ENCODE measurements at regions not wholly inside any gene's neighbourhood (a gene's known extent, or its start where the extent isn't known, plus 50 kb on each side); places are given as distances from the start of the nearest gene placed in this dataset.

GRCh38 chr1:221396526-221396925 lies 345.4 kb downstream of the DUSP10 start:
- DNase-seq (ENCODE audit: insufficient read length, low spot score) (no peak), FAIRE-seq (no peak)

DNA sequence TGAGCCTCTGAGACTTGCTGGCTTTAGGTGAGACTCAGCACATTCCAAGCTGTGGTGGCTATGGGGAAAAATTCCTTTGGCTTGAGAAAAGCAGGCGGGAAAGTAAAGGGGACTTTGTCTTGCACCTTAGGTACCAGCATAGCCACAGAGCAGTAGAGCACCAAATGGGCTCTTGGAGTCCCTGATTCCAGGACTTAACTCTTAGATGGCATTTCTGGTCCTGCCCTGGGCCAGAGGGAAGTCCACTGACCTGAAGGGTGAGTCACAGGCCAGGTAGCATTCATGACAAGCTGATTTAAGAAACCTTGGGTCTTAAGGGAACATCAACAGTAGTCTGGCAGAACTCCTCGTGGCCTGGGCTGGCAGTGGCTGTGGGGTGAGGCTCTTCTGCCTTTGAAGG lies 344.7 kb downstream of the DUSP10 start:
- FAIRE-seq (no peak), DNase-seq (ENCODE audit: insufficient read length, low spot score) (no peak)

DNA sequence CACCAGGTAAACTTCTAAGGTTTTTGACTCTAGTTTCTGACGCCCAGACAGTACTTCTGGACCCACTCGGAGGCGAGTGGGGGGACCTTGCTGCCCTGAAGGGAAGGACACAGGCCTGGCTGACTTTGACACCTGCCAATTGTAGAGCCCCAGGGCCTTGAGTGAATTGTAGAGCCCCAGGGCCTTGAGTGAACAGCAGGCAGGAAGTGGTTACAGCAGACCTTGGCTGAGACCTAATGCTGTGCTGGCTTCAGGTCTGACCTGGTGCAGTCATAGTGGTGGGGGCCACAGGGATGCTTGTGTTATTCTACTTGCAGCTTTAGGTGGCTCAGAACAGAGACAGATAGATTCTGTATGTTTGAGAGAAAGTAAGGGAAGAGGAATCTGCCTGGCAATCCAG lies 344.3 kb downstream of the DUSP10 start:
- DNase-seq (ENCODE audit: insufficient read length, low spot score) (no peak), FAIRE-seq (no peak)

- no peak for FAIRE-seq
- DNase-seq (ENCODE audit: insufficient read length, low spot score) = no peak
Observed at GRCh38 chr1:221405146-221405545, 336.7 kb downstream of the DUSP10 start.

DNA sequence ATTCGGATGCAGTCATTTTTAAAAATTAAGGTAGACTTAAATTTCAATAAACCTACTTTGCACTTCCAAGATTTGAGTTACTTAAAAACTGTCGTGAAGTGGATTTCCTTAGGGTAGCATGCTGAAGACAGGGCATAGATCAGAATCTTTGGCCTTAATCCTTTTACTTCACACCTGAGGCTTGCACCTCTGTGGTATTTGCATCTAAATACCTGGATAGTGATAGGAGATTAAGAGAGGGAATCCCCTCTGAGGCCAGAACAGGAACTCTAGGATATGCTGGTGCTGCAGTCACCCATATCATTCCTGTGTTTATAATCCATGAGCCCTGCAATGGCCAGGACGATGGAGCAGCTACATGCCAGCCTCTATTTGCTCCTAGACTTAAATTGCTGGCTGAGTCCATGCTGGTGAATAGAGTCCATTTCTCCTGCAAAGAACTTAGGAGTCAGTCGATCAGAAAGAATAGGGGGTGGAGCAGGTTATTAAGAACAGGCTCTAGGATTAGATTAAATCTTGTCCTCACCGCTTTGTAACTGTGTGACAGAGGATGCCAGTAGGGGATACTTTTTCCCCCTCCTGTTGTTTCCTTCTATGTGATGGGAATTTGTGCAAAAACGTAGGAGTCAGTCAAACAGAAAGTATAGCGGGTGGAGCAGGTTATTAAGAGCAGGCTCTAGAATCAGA lies 333.6 kb downstream of the DUSP10 start:
- DNase-seq (ENCODE audit: insufficient read length, low spot score) (no peak), FAIRE-seq (no peak)

DNA sequence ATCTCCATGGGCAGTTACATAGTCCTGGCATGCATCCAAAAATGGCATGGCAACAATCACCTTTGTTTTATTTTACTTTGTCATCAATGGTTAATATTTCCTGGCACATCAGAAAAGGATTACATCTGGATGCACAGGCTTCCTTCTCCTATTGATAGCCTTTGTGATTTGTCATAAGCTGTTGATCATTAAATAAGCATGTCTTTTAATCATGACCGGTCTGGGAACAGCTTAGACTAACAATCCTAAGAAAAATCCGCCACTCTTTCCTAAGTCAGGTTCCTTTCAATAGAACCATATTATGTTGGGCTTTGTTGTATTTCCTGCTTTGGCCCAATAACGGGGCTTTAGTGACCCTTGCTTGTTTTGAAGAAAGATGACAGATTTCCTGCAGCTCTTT lies 330.6 kb downstream of the DUSP10 start:
- DNase-seq (ENCODE audit: insufficient read length, low spot score) (no peak), FAIRE-seq (no peak)

DNA sequence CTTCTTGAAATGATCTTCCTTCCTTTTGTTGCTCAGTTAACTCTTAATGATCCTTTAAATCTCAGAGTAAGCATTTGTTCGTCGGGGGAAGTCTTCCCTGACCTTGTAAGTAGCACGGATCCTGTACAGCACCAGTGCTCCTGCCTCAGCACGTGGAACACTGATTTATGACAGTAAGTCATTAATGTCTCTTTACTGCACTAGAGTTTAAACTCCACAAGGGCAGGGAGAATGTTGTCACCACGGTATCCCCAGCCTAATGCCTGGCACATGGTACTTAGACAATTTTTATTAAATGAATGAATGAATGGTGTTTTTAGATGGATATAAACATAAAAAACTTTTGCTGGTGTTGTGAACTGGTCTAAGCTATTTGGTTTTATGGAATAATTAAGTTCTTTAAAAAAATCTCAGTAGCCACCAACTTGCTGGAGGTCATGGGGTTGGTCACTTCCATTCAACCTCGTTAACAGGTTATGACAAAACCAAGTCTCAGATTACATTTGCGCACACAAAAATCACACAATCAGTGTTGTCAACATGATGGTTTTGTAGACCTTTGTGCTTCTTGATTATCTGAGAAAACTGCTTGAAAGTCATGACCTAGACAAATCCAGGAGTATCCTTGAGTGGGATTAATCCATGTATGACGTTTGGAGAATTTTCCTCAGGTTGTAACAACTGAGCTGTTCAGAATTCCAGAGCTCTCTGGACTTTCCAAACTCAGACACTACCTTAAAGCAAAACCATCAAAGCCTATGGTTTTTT lies 326.9 kb downstream of the DUSP10 start:
- no peak for DNase-seq (ENCODE audit: insufficient read length, low spot score)
- FAIRE-seq = no peak

GRCh38 chr1:221415651-221416050 lies 326.2 kb downstream of the DUSP10 start:
- no peak for FAIRE-seq

GRCh38 chr1:221416142-221416541 lies 325.7 kb downstream of the DUSP10 start:
- no peak for FAIRE-seq
- no peak for DNase-seq (ENCODE audit: insufficient read length, low spot score)

More at GRCh38 chr1:221415651-221416050, 326.2 kb downstream of the DUSP10 start:
- DNase-seq (ENCODE audit: insufficient read length, low spot score) = no peak

DNA sequence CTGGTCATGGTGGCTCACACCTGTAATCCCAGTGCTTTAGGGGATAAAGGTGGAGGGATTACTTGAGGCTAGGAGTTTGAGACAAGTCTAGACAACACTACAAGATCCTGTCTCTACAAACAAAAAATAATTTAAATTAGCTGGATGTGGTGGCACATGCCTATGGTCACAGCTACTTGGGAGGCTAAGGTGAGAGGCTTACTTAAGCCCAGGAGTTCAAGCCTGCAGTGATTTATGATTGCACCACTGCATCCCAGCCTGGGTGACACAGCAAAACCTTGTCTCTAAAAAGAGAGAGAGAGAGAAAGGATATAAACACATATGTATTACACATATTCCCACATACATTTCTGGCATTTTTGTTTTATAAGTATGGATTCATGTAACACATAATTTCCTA lies 325.2 kb downstream of the DUSP10 start:
- FAIRE-seq = no peak

GRCh38 chr1:221418346-221418745 lies 323.5 kb downstream of the DUSP10 start:
- no peak for FAIRE-seq

More for the DNA sequence above, 325.2 kb downstream of the DUSP10 start:
- DNase-seq (ENCODE audit: insufficient read length, low spot score) = no peak

DNA sequence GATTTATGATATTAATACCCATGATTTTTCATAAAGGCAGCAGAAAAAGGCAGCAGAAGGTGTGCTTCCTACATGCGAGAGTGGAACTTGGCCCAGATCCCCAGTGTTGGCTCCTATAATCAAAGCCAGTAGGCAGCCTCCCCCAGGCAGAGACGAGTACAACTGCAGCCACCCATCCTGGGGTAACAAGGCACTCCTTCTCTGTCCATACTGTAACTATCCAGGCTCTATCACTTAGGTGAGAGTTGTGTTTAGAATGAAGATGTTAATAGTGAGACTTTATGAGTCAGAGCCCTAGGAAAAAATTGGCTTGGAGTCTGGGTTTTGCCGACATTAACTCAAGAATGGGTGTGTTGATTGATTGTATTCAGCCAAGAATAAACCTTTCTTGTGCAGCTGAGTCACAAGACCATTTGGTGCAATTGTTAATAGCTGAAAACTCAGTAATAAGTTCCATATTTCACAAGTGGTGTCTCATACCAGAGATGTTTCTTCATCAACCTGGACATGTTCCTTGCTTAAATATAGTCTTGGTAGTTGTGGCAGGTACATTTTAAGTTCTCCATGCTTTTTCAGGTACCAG lies 322.3 kb downstream of the DUSP10 start:
- FAIRE-seq (no peak), DNase-seq (ENCODE audit: insufficient read length, low spot score) (no peak)

More at GRCh38 chr1:221418346-221418745, 323.5 kb downstream of the DUSP10 start:
- no peak for DNase-seq (ENCODE audit: insufficient read length, low spot score)

DNA sequence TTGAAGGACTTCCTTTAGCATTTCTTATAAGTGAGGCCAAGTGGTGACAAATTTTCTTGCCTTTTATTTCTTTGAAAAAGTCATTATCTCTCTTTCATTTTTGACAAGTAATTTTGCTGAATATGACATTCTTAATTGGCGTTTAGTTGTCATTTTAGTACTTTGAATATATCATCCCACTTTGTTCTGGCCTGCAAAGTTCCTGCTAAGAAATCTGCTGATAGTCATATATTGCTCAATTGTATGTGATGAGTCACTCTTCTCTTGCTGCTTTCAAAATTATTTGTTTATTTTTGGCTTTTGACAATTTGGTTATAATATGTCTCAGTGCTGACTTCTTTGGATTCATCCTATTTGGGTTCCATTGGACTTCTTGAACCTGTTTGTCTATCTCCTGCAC lies 312.6 kb downstream of the DUSP10 start:
- DNase-seq (ENCODE audit: insufficient read length, low spot score) = no peak
- FAIRE-seq = no peak

- peak; percentile 28 for FAIRE-seq
- no peak for DNase-seq (ENCODE audit: insufficient read length, low spot score)
Observed at GRCh38 chr1:221430152-221430960, 311.5 kb downstream of the DUSP10 start.

- DNase-seq (ENCODE audit: insufficient read length, low spot score) (no peak), FAIRE-seq (no peak)
Observed at GRCh38 chr1:221431068-221431651, 310.7 kb downstream of the DUSP10 start.

DNA sequence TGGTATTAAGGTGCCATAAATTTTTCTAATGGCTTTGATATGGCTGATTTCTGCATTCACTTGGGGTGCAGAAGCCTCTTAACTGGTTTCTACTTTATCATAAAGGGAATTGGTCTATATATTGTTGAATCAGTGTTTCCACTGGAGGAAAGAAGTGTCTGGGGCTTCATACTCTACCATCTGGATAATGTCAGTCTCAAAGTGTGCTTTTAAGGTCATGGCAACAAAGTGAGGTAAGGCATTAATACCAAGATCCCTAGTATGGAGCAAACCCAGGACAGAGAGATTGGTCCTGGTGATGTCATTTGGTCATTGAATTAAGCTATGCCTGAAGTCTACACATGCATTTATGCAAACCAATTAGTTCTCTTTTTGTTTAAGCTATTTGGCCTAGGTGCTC lies 309.9 kb downstream of the DUSP10 start:
- FAIRE-seq (no peak), DNase-seq (ENCODE audit: insufficient read length, low spot score) (no peak)

- peak; percentile 9 for DNase-seq (ENCODE audit: insufficient read length, low spot score)
Observed at GRCh38 chr1:221435504-221435904, 306.4 kb downstream of the DUSP10 start.

GRCh38 chr1:221437171-221437570 lies 304.7 kb downstream of the DUSP10 start:
- DNase-seq (ENCODE audit: insufficient read length, low spot score) (no peak), FAIRE-seq (no peak)

More at GRCh38 chr1:221435504-221435904, 306.4 kb downstream of the DUSP10 start:
- FAIRE-seq = peak; percentile 73

DNA sequence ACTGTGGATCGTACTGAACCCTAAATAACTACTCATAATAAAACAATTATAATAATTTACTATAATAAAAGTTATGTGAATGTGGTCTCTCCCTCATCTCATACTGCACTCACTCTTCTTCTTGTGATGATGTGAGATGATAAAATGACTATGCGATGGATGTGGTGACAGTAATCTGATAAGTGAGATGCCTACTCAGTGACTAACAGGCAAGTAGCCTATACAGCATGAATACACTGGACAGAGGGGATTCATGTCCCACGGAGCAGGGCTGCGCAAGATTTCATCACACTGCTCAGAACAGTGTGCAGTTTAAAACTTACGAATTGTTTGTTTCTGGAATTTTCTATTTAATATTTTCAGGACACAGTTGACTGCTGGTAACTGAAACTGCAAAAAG lies 304.0 kb downstream of the DUSP10 start:
- DNase-seq (ENCODE audit: insufficient read length, low spot score) = no peak
- FAIRE-seq = no peak

DNA sequence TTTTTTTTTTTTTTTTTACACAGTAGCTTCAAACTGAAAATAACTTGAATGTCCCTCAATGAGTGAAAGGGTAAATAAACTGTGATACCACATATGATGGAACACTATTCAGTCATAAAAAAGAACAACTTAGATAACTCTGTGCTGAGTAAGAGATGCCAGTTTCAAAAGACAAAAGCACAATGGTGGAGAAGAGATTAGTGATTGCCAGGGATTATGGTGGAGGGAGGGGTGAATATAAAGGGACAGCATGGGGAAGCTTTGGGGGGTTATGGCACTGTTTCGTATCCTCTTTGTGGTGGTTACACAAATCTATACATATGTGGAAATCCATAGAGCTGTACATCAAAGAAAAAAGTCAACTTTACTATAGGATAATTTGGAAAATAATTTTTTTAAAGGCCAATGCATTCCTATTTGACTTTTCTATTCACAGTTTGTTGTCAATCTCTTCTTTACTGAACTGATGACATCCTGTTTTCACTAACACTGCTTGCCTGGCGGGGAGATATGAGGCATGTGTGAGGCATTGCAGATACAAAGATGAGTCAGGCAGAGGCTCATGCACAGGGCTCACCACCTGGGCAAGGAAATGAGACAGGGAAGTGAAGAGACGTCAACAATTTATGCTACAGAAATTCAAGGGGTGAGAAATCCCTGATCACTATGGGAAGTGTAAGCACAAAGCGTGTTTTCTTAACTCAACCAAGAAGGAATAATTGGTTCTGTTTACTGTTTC lies 302.7 kb downstream of the DUSP10 start:
- no peak for DNase-seq (ENCODE audit: insufficient read length, low spot score)
- no peak for FAIRE-seq

Measured in GM19239 (cell line).